HG03469 (cell line): ENCODE measurements at regions not wholly inside any gene's neighbourhood (a gene's known extent, or its start where the extent isn't known, plus 50 kb on each side); places are given as distances from the start of the nearest gene placed in this dataset.

Experiments used
- ATAC-seq: cut with Tn5 transposase; IDR thresholded peaks from one replicate; pipeline ENCODE4 v1.9.1; 2021; ENCODE audit warnings: mild to moderate bottlenecking, moderate library complexity, moderate number of reproducible peaks; ENCODE audit not compliant: unreplicated experiment

- ATAC-seq, result peak; percentile 82
These were observed 404.0 kb upstream of the F9 start for GRCh38 chrX:139126493-139126892.

GRCh38 chrX:139125916-139126315 lies 404.6 kb upstream of the F9 start:
- ATAC-seq, result no peak

DNA sequence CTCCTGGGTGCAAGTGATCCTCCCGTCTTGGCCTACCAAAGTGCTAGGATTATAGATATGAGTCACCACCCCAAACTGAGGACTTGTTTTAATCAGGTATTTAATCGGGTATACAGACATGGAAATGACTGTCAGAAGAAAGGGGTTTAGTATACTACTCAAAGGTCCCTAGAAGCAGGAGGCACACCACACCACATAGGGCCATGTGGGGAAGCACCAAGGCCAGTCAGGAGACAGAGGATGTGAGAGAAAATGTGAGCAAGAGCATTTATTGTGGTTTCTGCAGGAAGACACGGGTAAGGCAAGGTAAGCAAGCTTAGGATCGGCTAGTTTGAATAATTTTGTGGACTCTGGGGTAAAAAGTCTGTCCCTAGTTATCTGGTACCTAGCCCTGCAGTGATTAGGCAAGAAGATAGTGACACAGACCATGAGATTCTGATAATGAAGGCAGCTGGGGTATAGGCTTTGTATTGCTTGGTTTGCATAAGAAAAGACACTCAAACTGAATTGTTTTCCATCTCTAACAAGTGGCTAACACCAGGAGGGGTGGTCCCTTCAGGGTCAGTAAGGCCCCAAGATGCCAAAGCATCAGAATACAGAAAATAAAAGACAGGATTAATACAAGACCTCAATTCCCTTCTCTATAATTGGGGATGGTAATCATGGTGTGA lies 408.8 kb upstream of the F9 start:
- no peak for ATAC-seq

DNA sequence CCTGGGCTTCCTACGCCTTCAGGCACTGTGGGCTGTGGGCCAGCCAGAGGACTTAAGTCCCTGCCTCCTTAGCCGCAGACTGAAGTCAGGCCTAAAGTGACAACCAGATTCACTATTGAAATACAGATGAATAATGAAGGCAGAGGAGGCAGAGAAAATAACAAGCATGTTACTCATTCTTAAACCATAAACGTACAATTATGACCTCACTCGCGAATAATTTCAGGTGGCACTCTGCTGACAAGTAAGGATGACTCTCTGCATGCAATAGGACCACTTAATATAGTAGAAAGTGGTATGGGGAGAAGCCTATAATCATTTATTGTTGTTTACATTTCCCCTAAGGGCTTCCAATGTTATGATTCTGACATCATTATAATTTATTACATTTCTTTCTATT lies 409.2 kb upstream of the FGF13 start:
- no peak for ATAC-seq

DNA sequence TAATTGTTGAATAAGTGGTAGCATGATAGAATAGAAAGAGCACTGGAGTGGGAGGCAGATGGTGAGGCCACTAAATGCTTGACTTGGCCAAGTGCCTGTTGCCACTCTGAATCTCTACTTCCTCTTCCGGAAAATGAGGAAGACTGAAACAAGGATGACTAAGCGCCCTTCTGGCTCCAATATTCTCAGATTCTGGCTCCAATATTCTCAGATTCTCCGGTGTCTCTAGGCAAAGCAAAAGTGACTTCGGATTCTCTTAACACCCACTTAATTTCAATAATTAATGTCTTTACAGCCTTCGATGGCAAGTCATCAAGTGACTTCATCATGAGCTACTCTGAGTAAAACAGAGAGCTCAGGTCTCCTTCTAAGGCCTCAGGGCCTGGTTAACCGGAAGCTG lies 402.2 kb upstream of the FGF13 start:
- no peak for ATAC-seq

- ATAC-seq, result no peak
These were observed 400.9 kb upstream of the FGF13 start for GRCh38 chrX:139112432-139112831.

GRCh38 chrX:139106069-139106468 lies 394.6 kb upstream of the FGF13 start:
- no peak for ATAC-seq

- ATAC-seq, result no peak
These were observed 383.4 kb upstream of the FGF13 start for GRCh38 chrX:139094671-139095592.

DNA sequence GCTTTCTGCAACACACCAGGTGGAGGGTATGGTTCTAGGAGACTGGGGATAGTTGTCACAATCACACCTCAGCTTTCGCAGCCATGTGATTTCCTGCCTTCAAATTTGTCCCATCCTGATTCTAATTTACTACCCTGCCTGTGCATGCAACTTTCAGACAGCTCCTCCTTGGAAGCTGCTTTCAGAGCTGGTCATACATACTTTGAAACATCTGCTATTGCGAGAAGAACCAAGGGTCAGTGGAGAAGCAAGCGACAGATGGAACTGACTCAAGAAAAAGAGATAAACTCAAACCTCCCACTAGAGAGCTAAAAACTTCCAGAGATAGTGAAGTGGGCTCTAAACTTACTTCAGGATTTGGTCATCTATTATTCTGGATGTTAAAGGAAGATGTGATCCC lies 381.7 kb upstream of the FGF13 start:
- no peak for ATAC-seq

DNA sequence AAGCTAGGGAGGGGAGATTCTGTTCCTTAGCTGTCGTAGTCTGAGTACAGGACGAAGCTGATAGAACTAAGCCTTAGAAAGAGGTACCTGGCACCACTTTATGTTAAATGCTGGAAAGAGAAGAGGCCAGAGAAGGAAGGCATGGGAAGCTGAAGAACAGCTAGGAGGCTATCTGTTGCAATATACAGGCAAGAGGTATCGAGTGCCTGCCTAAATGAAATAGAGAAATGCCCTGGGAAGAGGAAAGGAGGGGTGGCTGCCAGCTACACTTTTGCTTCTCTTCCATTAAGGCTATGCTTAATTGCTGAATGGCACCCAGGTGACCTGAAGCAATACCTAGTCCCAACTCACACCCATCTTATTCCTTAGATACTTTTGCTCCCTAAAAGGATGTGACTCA lies 380.4 kb upstream of the FGF13 start:
- no peak for ATAC-seq

DNA sequence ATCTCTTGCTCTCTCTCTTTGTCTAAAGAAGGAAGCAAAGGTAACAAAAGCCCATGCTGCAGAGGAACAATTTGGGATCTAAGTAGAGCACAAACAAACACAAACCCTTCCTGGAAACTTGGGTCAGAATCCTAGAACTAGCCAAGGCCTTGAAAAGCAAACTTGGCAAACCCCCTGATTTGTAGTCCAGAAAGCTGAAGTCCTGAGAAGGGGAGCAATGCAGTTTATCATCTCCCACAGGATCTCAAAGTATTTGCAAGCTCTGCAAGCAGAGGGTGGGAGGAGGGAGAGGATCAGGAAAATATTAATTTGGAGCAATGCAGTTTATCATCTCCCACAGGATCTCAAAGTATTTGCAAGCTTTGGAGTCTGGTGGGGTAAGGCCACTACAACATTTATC lies 379.5 kb upstream of the FGF13 start:
- no peak for ATAC-seq

GRCh38 chrX:139086246-139086645 lies 374.7 kb upstream of the FGF13 start:
- ATAC-seq, result no peak

- no peak for ATAC-seq
These were observed 373.9 kb upstream of the FGF13 start for GRCh38 chrX:139085404-139085803.

GRCh38 chrX:139083191-139083590 lies 371.7 kb upstream of the FGF13 start:
- ATAC-seq, result no peak

- no peak for ATAC-seq
These were observed 370.4 kb upstream of the FGF13 start for GRCh38 chrX:139081965-139082364.

DNA sequence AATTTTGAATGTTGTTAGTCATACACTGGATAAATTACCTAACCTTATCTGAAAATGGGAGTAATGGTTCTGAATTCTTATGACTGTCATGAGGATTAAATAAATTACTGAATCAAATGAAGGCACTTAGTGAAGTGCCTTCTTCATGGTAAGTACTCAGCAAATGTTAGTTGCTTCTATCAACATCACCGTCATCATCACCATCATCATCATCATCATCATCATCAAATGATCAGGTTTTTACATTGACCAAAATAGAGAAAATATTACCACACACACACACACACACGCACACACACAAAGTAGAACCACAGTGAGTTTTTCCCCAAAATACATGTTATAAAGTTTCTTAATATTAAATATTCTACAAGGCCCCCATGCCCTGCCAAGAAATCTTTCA lies 368.3 kb upstream of the FGF13 start:
- no peak for ATAC-seq

DNA sequence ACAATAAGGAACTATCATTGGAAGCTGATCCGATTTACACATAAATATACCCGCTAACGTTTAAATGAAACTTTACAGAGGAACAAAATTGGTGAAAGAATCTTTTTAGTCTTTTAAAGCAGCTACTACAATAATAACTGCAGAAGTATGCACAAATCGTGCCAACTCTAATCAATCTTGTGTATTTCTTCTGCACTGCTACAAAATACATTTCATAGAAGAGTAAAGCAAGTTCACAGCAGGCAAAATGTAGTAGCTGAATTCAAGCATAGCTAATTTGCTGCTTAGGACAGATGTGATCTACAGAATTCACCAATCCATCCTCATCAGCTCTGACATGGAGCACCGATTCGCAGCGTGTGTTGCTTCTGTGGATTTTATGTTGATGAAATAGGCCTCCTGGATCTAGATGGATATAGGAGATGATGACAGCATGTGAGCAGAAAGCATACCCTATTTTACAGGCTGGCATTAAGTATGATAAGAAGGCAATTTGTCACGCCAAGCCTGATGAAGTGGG lies 367.3 kb upstream of the FGF13 start:
- ATAC-seq, result no peak

DNA sequence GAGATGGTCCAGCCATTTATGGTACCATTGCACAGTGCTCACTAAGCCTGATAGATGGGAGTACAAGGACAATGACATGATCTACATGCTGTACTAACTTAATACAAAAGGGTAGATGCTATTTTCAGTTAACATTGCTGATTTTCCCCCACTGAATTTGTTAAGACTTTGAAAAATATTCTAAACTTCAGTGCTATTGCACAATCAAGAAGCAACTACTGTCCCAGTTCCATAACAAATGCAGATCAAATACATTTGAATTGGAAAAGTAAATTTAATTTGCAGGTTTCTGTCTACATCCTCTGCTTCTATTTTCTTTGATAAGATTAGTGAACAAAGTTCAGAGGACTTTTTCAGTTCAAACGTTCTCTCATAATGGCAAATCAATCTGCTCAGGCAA lies 366.8 kb upstream of the FGF13 start:
- no peak for ATAC-seq

DNA sequence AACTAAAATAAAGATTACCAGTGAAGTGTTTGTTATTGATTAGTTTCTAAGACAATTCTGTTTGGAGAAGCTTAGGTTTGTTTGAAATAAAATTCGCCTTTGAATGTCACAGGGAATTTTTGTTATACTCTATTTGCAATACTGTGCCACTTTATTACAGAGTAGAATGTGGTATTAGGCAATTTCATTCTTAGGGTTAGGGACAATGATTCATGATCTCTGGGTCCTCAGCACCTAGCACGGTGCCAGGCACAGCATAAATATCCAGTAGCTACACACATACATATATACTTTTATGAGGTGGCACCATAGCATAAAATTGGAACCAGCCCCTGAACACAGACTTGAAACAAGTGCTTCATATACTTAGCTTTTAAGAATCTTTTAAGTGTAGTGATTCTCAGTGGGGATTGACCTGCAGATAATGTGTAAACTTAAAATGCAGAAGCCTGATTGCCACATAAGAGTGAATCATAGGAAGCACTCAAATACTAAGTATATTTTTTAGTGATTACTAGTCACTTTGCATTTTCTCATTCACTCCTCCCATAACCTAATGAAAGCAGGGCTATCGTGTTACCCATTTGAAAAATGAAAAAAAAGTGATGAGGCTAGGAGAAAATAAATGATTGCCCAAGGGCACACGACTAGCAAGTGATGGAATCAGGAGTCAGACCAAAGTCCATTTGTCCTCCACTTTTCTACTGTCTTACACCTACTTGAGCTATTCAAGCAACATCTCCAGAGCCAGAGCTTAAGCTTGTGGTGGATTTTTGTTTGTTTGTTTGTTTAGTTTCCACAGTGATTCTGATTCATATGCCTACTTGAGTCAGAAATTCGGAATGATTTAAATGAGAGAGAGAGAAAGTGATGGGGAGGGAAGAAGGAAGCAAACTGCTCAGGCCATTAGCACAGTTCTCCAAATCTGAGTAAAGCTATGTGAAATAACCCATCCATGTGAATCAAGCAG lies 366.0 kb upstream of the FGF13 start:
- no peak for ATAC-seq

DNA sequence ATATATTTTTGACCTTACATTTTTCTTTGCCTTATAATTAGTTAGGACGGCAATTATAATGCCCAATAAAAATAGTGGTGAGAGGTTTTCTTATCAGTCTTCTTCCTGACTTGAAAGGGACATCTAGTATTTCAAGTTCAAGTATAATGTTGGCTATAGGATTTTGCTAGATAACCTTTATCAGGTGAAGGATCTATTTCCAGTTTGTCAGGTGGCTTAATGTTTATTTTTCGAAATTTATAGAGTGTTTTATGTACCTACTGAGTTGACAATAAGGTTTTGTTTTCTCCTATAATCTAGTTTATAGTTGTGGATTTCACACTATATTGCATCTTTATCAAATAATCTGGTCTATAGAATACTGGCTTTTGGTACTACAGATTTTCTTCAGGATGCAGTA lies 351.8 kb upstream of the FGF13 start:
- no peak for ATAC-seq
